Right lobe of liver (tissue), 4 donors: ENCODE measurements at regions not wholly inside any gene's neighbourhood (a gene's known extent, or its start where the extent isn't known, plus 50 kb on each side); places are given as distances from the start of the nearest gene placed in this dataset.

Experiments used
- CTCF ChIP-seq, 4 donors: fragments of 200-600 bp in 3 of 4; fragments of 450-650 bp in 1 of 4; IDR thresholded peaks; one replicate each; pipeline versions ENCODE4 v1.5.1 to v1.8.0; 2016 to 2022; ENCODE audit warnings: antibody characterized with exemption in 4 of 4, mild to moderate bottlenecking in 2 of 4
- POLR2A ChIP-seq: fragments of 450-650 bp; IDR thresholded peaks from one replicate; pipeline ENCODE4 v1.6.1; 2017; ENCODE audit warnings: antibody characterized with exemption, mild to moderate bottlenecking
- donor health status: DM: no; HTN: no; CAD: no.
- donor health status: DM: no; HTN: no; CAD: no.
- donor health status: DM: no; HTN: yes; CAD: no.

DNA sequence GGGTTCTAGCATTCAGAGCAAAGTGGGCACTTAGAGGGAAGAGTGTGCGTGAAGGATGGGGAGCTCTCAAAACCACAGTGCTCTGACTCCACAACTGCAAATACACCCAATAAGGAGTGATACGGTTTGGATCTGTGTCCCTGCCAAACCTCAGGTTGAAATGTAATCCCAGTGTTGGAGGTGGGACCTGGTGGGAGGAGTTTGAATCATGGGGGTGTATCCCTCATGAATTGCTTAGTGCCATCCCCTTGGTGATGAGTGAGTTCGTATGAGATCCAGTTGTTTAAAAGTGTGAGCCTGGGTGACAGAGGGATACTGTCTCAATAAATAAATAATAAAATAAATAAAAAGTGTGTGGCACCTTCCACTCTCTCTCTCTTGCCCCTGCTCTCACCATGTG is 50.3 kb upstream of the CCDC85A start:
- TF ChIP-seq CTCF (IDR thresholded peaks at IDR 0.05) (no peak), POLR2A (no peak)
